Endothelial cell of umbilical vein (primary cell): ENCODE measurements at regions not wholly inside any gene's neighbourhood (a gene's known extent, or its start where the extent isn't known, plus 50 kb on each side); places are given as distances from the start of the nearest gene placed in this dataset.
"Not testable (repeated sequence)": the region's sequence is repeated elsewhere in the genome, so short reads cannot be mapped to it uniquely, and the experiment has no call there.

Source experiments
- BruUV-seq: library from RNA; stranded (reverse); fragments of 400-500 nt; replicated peaks from 2 replicates; lab custom pipeline; 2021; lab: Mats Ljungman, UMichigan
- CTCF ChIA-PET: fragments of 300-600, 350-600 bp; sonication (Branson Sonifier 250); formaldehyde crosslinking; loops from one replicate; lab custom pipeline; 2021; ENCODE audit warnings: antibody characterized with exemption, inconsistent platforms; lab: Charles Lee
- POLR2A ChIA-PET: fragments of 300-600, 350-600 bp; sonication (Branson Sonifier 250); formaldehyde crosslinking; loops from one replicate; lab custom pipeline; 2021; ENCODE audit warnings: antibody characterized with exemption, inconsistent platforms; lab: Charles Lee
- DNase-seq: peaks from one replicate; pipeline ENCODE4 v3.0.0-alpha.2; 2011; ENCODE audit warnings: low read depth, low spot score
- FAIRE-seq: peaks from 2 replicates; lab custom pipeline; 2011; peaks lifted over from hg19 to GRCh38; lab: Jason Lieb, UNC
- H2AFZ ChIP-seq: 2 replicates; pipeline ENCODE4 v1.6.0; 2012; ENCODE audit warnings: low read depth, low read length, control low read depth, inconsistent platforms
- H3K27ac ChIP-seq: 2 replicates; pipeline ENCODE4 v1.5.1; 2011; ENCODE audit warnings: low read depth, mild to moderate bottlenecking, control low read depth, low read length, moderate library complexity; ENCODE audit not compliant: insufficient read depth
- H3K27me3 ChIP-seq, 2 experiments: 2 replicates each; pipeline versions ENCODE4 v1.6.0 to v1.6.1; 2011; ENCODE audit warnings: low read length in 2 of 2, mixed read lengths in 1 of 2; ENCODE audit not compliant: control insufficient read depth in 2 of 2, insufficient read depth in 2 of 2
- H3K36me3 ChIP-seq, 2 experiments: 2 replicates in 1 of 2; 3 replicates in 1 of 2; pipeline ENCODE4 v1.5.1; 2011; ENCODE audit warnings: low read length in 2 of 2, mild to moderate bottlenecking in 1 of 2, moderate library complexity in 1 of 2; ENCODE audit not compliant: control insufficient read depth in 2 of 2, insufficient read depth in 2 of 2; ENCODE audit errors: extremely low read depth in 1 of 2
- H3K4me1 ChIP-seq: 3 replicates; pipeline ENCODE4 v1.5.1; 2011; ENCODE audit warnings: mild to moderate bottlenecking, low read length; ENCODE audit not compliant: control insufficient read depth, insufficient read depth; ENCODE audit errors: extremely low read depth
- H3K4me2 ChIP-seq: 2 replicates; pipeline ENCODE4 v1.6.1; 2011; ENCODE audit warnings: low read length, control low read depth, mixed read lengths; ENCODE audit not compliant: insufficient read depth
- H3K4me3 ChIP-seq, 3 experiments: fragments of 200-600 bp in 1 of 3; sonication (generic), shearing (Covaris generic) in 1 of 3; replicated peaks in 1 of 3; 2 replicates each; pipeline ENCODE4 v1.5.1; 2011 to 2016; ENCODE audit warnings: control low read depth in 3 of 3, low read length in 3 of 3, mild to moderate bottlenecking in 2 of 3, inconsistent platforms in 1 of 3, low read depth in 1 of 3, moderate library complexity in 1 of 3; ENCODE audit not compliant: insufficient read depth in 1 of 3
- H3K79me2 ChIP-seq: 2 replicates; pipeline ENCODE4 v1.6.0; 2012; ENCODE audit warnings: low read length, inconsistent platforms; ENCODE audit not compliant: control insufficient read depth, insufficient read depth
- H3K9ac ChIP-seq: replicated peaks from 2 replicates; pipeline ENCODE3; 2011; ENCODE audit warnings: low read length, control low read depth; ENCODE audit not compliant: insufficient read depth; ENCODE audit errors: extremely low read depth
- H3K9me1 ChIP-seq: replicated peaks from 3 replicates; pipeline ENCODE4 v1.6.0; 2011; ENCODE audit warnings: mild to moderate bottlenecking, low read length; ENCODE audit not compliant: control insufficient read depth, insufficient read depth; ENCODE audit errors: extremely low read depth
- H3K9me3 ChIP-seq: replicated peaks from 2 replicates; pipeline ENCODE4 v1.5.1; 2012; ENCODE audit warnings: low read length, inconsistent platforms; ENCODE audit not compliant: control insufficient read depth, insufficient read depth
- H4K20me1 ChIP-seq: replicated peaks from 2 replicates; pipeline ENCODE3; 2011; ENCODE audit warnings: mild to moderate bottlenecking, low read length; ENCODE audit not compliant: control insufficient read depth, insufficient read depth; ENCODE audit errors: extremely low read depth
- EZH2 ChIP-seq: IDR thresholded peaks from 2 replicates; pipeline ENCODE4 v1.6.1; 2012; ENCODE audit warnings: borderline replicate concordance, low read depth, mild to moderate bottlenecking, moderate library complexity, low read length, inconsistent platforms; ENCODE audit not compliant: severe bottlenecking
- FOS ChIP-seq: IDR thresholded peaks from 2 replicates; pipeline ENCODE4 v1.6.1; 2011; ENCODE audit warnings: mild to moderate bottlenecking, low read length, moderate library complexity, borderline replicate concordance; ENCODE audit not compliant: insufficient read depth
- GATA2 ChIP-seq: IDR thresholded peaks from 2 replicates; pipeline ENCODE4 v1.7.0; 2011; ENCODE audit warnings: low read depth, mild to moderate bottlenecking, moderate library complexity, mixed read lengths, low read length; ENCODE audit not compliant: insufficient read length, insufficient read depth
- JUN ChIP-seq: IDR thresholded peaks from 2 replicates; pipeline ENCODE4 v1.6.1; 2011; ENCODE audit warnings: borderline replicate concordance, low read depth; ENCODE audit not compliant: insufficient read length, insufficient read depth
- MYC ChIP-seq: IDR thresholded peaks from one replicate; pipeline ENCODE4 v1.6.1; 2011; ENCODE audit warnings: mild to moderate bottlenecking, low read depth, low read length
- POLR2A ChIP-seq: IDR thresholded peaks from 2 replicates; pipeline ENCODE4 v1.6.1; 2012; ENCODE audit warnings: low read depth, mild to moderate bottlenecking, control low read depth, low read length
- POLR2AphosphoS5 ChIP-seq: IDR thresholded peaks from 2 replicates; pipeline ENCODE4 v1.6.1; 2012; ENCODE audit warnings: low read depth, mild to moderate bottlenecking, control low read depth, low read length, moderate library complexity; ENCODE audit not compliant: insufficient read depth
- dilution Hi-C: fragments of 300-500 bp; cut with MboI; formaldehyde crosslinking; loops from one replicate; pipeline ENCODE4 v1.15.0; 2019; ENCODE audit warnings: low sequenced_read_pairs; ENCODE audit not compliant: extremely low pct_ligation_motif_present
- intact Hi-C: fragments of 100-400 bp; cut with micrococcal nuclease; formaldehyde crosslinking; loops from one replicate; pipeline ENCODE4 v1.10.0; 2022
- TF ChIP-seq, protein P1 (sequence below), 2 donors: IDR thresholded peaks; 1 replicate in 1 of 2; 2 replicates in 1 of 2; pipeline ENCODE4 v1.5.1; 2011; ENCODE audit warnings: low read length in 2 of 2, mild to moderate bottlenecking in 2 of 2, moderate library complexity in 2 of 2, control low read depth in 1 of 2, inconsistent platforms in 1 of 2, low read depth in 1 of 2; ENCODE audit not compliant: insufficient read depth in 1 of 2; ENCODE audit errors: extremely low read depth in 1 of 2
- TF ChIP-seq, protein P2 (sequence below): IDR thresholded peaks from 2 replicates; pipeline ENCODE4 v1.6.1; 2011; ENCODE audit not compliant: insufficient read depth, insufficient read length

DNA sequence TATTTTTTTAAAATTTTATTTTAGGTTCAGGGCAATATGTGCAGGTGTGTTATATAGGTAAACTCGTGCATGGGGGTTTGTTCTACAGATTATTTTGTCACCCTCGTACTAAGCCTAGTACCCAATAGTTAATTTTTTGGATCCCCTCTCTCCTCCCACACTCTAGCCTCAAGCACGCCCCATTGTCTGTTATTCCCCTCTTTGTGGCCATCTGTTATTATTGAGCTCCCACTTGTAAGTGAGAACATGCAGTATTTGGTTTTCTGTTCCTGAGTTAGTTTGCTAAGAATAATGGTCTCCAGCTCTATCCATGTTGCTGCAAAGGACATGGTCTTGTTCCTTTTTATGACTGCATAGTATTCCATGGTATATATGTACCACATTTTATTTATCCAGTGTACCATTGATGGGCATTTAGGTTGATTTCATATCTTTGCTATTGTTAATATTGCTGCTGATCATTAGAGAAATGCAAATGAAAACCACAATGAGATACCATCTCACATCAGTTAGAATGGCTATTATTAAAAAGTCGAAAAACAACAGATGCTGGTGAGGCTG, 753.7 kb upstream of the CTNND2 start:
- H3K27ac ChIP-seq, H3K36me3 ChIP-seq, H4K20me1 ChIP-seq, CTCF ChIA-PET, H3K4me1 ChIP-seq, dilution Hi-C loops, BruUV-seq, H2AFZ ChIP-seq, POLR2A ChIA-PET, H3K9me1 ChIP-seq, DNase-seq, intact Hi-C loops, H3K4me2 ChIP-seq, H3K27me3 ChIP-seq, H3K4me3 ChIP-seq, H3K9ac ChIP-seq, FAIRE-seq, H3K79me2 ChIP-seq, H3K9me3 ChIP-seq: not testable (repeated sequence)

GRCh38 chr5:12655675-12656074, 751.4 kb upstream of the CTNND2 start:
- H3K9me3 ChIP-seq: no peaks in the 10 kb centered on the region
- FAIRE-seq (no peak), DNase-seq (no peak)
- H3K27ac ChIP-seq: no peak overlapping the region
- ChIA-PET POLR2A (no interaction called here), CTCF (no interaction called here)
- intact Hi-C loops: no loop called here
- no peak for TF ChIP-seq POLR2A
- TF ChIP-seq POLR2AphosphoS5: no peak
- TF ChIP-seq GATA2: no peak
- no peak for TF ChIP-seq JUN
- no peak for TF ChIP-seq EZH2
- TF ChIP-seq, protein P1, sequence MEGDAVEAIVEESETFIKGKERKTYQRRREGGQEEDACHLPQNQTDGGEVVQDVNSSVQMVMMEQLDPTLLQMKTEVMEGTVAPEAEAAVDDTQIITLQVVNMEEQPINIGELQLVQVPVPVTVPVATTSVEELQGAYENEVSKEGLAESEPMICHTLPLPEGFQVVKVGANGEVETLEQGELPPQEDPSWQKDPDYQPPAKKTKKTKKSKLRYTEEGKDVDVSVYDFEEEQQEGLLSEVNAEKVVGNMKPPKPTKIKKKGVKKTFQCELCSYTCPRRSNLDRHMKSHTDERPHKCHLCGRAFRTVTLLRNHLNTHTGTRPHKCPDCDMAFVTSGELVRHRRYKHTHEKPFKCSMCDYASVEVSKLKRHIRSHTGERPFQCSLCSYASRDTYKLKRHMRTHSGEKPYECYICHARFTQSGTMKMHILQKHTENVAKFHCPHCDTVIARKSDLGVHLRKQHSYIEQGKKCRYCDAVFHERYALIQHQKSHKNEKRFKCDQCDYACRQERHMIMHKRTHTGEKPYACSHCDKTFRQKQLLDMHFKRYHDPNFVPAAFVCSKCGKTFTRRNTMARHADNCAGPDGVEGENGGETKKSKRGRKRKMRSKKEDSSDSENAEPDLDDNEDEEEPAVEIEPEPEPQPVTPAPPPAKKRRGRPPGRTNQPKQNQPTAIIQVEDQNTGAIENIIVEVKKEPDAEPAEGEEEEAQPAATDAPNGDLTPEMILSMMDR (IDR thresholded peaks at IDR 0.05; ENCODE audit: extremely low read depth in 1 of 2, insufficient read depth in 1 of 2, low read depth in 1 of 2, low read length in 2 of 2): no peak
- TF ChIP-seq, protein P2, sequence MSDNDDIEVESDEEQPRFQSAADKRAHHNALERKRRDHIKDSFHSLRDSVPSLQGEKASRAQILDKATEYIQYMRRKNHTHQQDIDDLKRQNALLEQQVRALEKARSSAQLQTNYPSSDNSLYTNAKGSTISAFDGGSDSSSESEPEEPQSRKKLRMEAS: no peak
- TF ChIP-seq FOS: no peak
- TF ChIP-seq MYC: no peak
- no peak overlapping the region for H2AFZ ChIP-seq
- H3K4me2 ChIP-seq: no peak overlapping the region
- no peaks in the 10 kb centered on the region for H3K4me1 ChIP-seq
- no TSS peak for BruUV-seq
- H3K9ac ChIP-seq: no peak overlapping the region
- H3K36me3 ChIP-seq: no peaks in the 10 kb centered on the region
- dilution Hi-C loops: no loop called here
- H3K79me2 ChIP-seq: no peaks in the 10 kb centered on the region
- H3K27me3 ChIP-seq: no peaks in the 10 kb centered on the region
- H3K4me3 ChIP-seq: no peak overlapping the region
- no peaks in the 10 kb centered on the region for H3K9me1 ChIP-seq
- H4K20me1 ChIP-seq: no peaks in the 10 kb centered on the region
